MM.1S (cell line): ENCODE measurements at regions not wholly inside any gene's neighbourhood (a gene's known extent, or its start where the extent isn't known, plus 50 kb on each side); places are given as distances from the start of the nearest gene placed in this dataset.

Source experiments
- DNase-seq: peaks from one replicate; pipeline ENCODE4 v3.0.0-alpha.2; 2015
- H2AFZ ChIP-seq: fragments of 300-600 bp; sonication (generic); 2 replicates; pipeline ENCODE4 v1.6.0; 2016; ENCODE audit warnings: antibody characterized with exemption, low read length
- H3F3A ChIP-seq: fragments of 300-600 bp; sonication (generic); 2 replicates; pipeline ENCODE4 v1.6.1; 2016; ENCODE audit warnings: mild to moderate bottlenecking, antibody characterized with exemption, low read length, moderate library complexity, mixed read lengths; ENCODE audit not compliant: insufficient read depth
- H3K27ac ChIP-seq: fragments of 300-600 bp; sonication (generic); 2 replicates; pipeline ENCODE4 v1.5.1; 2016; ENCODE audit warnings: mild to moderate bottlenecking, low read length
- H3K27me3 ChIP-seq: fragments of 300-600 bp; sonication (generic); replicated peaks from 2 replicates; pipeline ENCODE4 v1.6.0; 2016; ENCODE audit warnings: low read length; ENCODE audit not compliant: insufficient read depth
- H3K36me3 ChIP-seq: fragments of 300-600 bp; sonication (generic); replicated peaks from 2 replicates; pipeline ENCODE4 v1.6.1; 2016; ENCODE audit warnings: mild to moderate bottlenecking, low read length, mixed read lengths; ENCODE audit not compliant: insufficient read depth
- H3K4me1 ChIP-seq: fragments of 300-600 bp; sonication (generic); 2 replicates; pipeline ENCODE4 v1.6.1; 2016; ENCODE audit warnings: low read length, mixed read lengths
- H3K4me2 ChIP-seq: fragments of 300-600 bp; sonication (generic); 2 replicates; pipeline ENCODE4 v1.6.0; 2016; ENCODE audit warnings: low read depth, low read length
- H3K4me3 ChIP-seq: fragments of 300-600 bp; sonication (generic); 2 replicates; pipeline ENCODE4 v1.5.1; 2016; ENCODE audit warnings: low read length, mixed read lengths
- H3K79me2 ChIP-seq: fragments of 300-600 bp; sonication (generic); 2 replicates; pipeline ENCODE4 v1.6.1; 2016; ENCODE audit warnings: mixed run types, low read length, mixed read lengths
- H3K9ac ChIP-seq: fragments of 300-600 bp; sonication (generic); 2 replicates; pipeline ENCODE4 v1.6.1; 2016; ENCODE audit warnings: low read length, mixed read lengths
- H3K9me2 ChIP-seq: fragments of 300-600 bp; sonication (generic); replicated peaks from 2 replicates; pipeline ENCODE4 v1.6.1; 2016; ENCODE audit warnings: mild to moderate bottlenecking, low read length, mixed read lengths; ENCODE audit not compliant: insufficient read depth
- H3K9me3 ChIP-seq: fragments of 300-600 bp; sonication (generic); replicated peaks from 2 replicates; pipeline ENCODE4 v1.6.1; 2016; ENCODE audit warnings: mild to moderate bottlenecking, low read length, mixed read lengths; ENCODE audit not compliant: insufficient read depth
- H4K20me1 ChIP-seq: fragments of 300-600 bp; sonication (generic); 2 replicates; pipeline ENCODE4 v1.6.1; 2016; ENCODE audit warnings: mild to moderate bottlenecking, low read length, moderate library complexity, mixed read lengths; ENCODE audit not compliant: insufficient read depth
- EZH2 ChIP-seq: fragments of 300-600 bp; sonication (generic); optimal IDR thresholded peaks from 2 replicates; pipeline ENCODE3; 2017; ENCODE audit warnings: low read depth, mild to moderate bottlenecking, antibody characterized with exemption, low read length, mixed read lengths
- EZH2phosphoT487 ChIP-seq: fragments of 300-600 bp; sonication (generic); IDR thresholded peaks from 2 replicates; pipeline ENCODE4 v1.6.1; 2018; ENCODE audit warnings: antibody characterized with exemption, low read length
- TF ChIP-seq, protein P1 (sequence below): fragments of 300-600 bp; sonication (generic); IDR thresholded peaks from 2 replicates; pipeline ENCODE4 v1.5.1; 2016; ENCODE audit warnings: antibody characterized with exemption, low read length, mixed read lengths

DNA sequence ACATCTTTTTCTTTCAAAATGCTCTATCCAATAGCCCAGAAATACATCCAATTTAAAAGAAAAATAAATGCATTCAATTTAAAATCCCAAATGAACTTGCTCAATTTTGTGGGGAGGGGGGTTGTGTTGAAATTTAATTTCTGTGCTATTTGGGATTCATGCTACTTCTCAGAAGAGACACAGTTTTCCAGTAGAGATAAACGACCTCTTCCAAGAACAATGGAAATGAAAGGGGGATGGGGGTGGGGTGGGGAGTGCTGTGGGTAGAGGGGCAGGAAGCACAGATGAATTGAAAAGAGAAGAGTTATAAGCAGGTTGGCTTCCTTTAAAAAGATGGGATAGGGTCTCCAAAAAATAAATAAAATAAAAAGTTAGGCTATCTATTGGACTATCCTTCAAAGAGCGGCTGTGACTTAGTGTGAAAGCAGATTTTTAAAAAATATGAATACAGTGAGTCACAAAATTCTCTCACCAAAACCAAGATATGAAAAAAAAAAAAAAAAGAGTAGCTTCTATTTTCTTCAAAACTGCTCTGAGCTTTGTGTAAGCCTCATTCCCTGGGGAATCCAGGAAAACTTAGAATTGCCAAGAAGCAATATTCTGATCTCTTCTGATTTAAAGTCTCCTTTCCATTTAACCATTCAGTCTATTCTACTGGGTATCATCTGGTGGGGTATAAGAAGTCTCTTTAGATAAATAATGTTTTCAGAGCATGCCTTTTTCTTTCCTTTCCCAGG lies 324.3 kb downstream of the PTTG2 start:
- H3F3A ChIP-seq: no peaks in the 10 kb centered on the region
- peaks cover 4% of the 10 kb centered on the region; the same call in 1 of the 2 replicates for H3K4me1 ChIP-seq
- no peaks in the 10 kb centered on the region for H4K20me1 ChIP-seq
- H3K27ac ChIP-seq: no peak overlapping the region
- no peak for DNase-seq
- H3K27me3 ChIP-seq: no peaks in the 10 kb centered on the region
- no peaks in the 10 kb centered on the region for H3K36me3 ChIP-seq
- H3K4me2 ChIP-seq: no peak overlapping the region
- H2AFZ ChIP-seq: no peak overlapping the region
- no peaks in the 10 kb centered on the region for H3K79me2 ChIP-seq
- H3K9me3 ChIP-seq: no peaks in the 10 kb centered on the region
- H3K4me3 ChIP-seq: no peak overlapping the region
- TF ChIP-seq EZH2 (no peak), EZH2phosphoT487 (no peak)
- TF ChIP-seq, protein P1, sequence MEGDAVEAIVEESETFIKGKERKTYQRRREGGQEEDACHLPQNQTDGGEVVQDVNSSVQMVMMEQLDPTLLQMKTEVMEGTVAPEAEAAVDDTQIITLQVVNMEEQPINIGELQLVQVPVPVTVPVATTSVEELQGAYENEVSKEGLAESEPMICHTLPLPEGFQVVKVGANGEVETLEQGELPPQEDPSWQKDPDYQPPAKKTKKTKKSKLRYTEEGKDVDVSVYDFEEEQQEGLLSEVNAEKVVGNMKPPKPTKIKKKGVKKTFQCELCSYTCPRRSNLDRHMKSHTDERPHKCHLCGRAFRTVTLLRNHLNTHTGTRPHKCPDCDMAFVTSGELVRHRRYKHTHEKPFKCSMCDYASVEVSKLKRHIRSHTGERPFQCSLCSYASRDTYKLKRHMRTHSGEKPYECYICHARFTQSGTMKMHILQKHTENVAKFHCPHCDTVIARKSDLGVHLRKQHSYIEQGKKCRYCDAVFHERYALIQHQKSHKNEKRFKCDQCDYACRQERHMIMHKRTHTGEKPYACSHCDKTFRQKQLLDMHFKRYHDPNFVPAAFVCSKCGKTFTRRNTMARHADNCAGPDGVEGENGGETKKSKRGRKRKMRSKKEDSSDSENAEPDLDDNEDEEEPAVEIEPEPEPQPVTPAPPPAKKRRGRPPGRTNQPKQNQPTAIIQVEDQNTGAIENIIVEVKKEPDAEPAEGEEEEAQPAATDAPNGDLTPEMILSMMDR: no peak
- H3K9me2 ChIP-seq: no peaks in the 10 kb centered on the region
- no peak overlapping the region for H3K9ac ChIP-seq

DNA sequence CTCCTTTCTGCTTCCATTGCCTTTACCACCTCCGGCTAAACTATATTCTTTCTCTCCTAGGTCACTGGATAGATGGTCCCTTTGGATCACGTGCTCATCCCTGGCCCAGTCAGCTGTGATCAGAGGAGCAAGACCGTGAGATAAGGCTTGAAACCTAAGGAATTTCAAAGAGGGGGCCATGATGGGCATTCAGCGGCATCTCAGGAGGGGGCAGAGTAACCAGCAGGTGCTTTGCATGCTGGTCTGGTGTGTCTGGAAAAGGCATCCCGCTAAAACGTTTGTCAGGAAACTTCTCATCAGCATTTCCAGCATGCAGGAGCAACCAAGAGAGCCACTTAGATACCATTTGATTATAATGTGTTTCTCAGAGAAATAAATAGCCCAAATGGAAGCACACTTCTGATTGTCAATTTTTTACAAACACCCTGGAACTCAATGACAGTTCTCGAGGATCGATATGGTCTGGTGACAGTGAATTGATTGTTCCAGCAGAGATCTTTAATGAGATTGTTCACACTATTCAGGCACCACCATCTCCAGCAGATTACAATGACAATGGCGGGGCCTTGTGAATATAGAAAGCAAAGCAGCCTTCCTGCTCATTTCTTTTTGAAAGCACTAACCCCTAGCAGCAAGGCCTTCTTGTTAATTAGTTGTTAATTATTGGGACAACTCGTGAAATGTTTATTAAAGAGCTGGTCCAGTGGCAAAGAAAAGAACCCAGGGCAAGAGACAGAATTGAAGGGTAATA lies 327.1 kb downstream of the PTTG2 start:
- TF ChIP-seq EZH2 (no peak), EZH2phosphoT487 (no peak)
- TF ChIP-seq, protein P1: no peak
- no peaks in the 10 kb centered on the region for H4K20me1 ChIP-seq
- no peaks in the 10 kb centered on the region for H3F3A ChIP-seq
- peaks cover 11% of the 10 kb centered on the region; the same call in 1 of the 2 replicates for H3K4me1 ChIP-seq
- no peaks in the 10 kb centered on the region for H3K36me3 ChIP-seq
- no peaks in the 10 kb centered on the region for H3K9me2 ChIP-seq
- no peaks in the 10 kb centered on the region for H3K27me3 ChIP-seq
- H3K9ac ChIP-seq: no peak overlapping the region
- no peak overlapping the region for H3K27ac ChIP-seq
- no peak overlapping the region for H3K4me3 ChIP-seq
- no peak for DNase-seq
- H3K79me2 ChIP-seq: no peaks in the 10 kb centered on the region
- no peak overlapping the region for H2AFZ ChIP-seq
- no peaks in the 10 kb centered on the region for H3K9me3 ChIP-seq
- H3K4me2 ChIP-seq: no peak overlapping the region

DNA sequence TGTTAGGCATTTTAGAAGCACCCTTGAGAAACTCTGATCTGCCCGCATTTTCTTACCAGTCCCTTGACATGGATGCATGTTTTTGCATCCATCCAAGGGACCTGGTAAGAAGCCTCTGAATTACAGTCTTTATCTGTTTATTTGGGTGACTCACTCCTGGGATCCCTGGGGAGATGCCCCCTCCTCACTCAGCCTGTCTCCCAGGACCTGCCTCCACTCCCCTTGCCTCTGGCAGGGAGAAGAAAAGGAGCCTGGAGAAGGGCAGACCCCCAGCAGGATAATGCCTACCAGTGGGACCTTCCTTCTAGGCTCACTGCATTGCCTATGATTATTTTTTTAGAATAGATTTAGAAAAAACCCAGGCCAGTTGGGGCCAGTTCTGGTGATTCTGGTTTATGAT lies 329.4 kb downstream of the PTTG2 start:
- Histone ChIP-seq H3K27me3 (no peaks in the 10 kb centered on the region), H3K4me1 (0 out of 2 replicates have a peak, but pooled peaks cover 7% of the 10 kb centered on the region), H3K36me3 (no peaks in the 10 kb centered on the region), H3K9me2 (no peaks in the 10 kb centered on the region), H3K4me3 (no peak overlapping the region), H3K9me3 (no peaks in the 10 kb centered on the region), H3K79me2 (no peaks in the 10 kb centered on the region), H3K4me2 (no peak overlapping the region), H3F3A (no peaks in the 10 kb centered on the region), H4K20me1 (no peaks in the 10 kb centered on the region), H3K9ac (no peak overlapping the region), H3K27ac (no peak overlapping the region), H2AFZ (no peak overlapping the region)
- DNase-seq: no peak
- TF ChIP-seq, protein P1: no peak
- TF ChIP-seq EZH2: no peak
- no peak for TF ChIP-seq EZH2phosphoT487
